ENCODE measurements at regions not wholly inside any gene's neighbourhood (a gene's known extent, or its start where the extent isn't known, plus 50 kb on each side); places are given as distances from the start of the nearest gene placed in this dataset.

- no peak for FAIRE-seq
These were observed 130.8 kb downstream of the LYPLAL1 start for GRCh38 chr1:219304227-219305226.

- FAIRE-seq, result no peak
These were observed 129.0 kb downstream of the LYPLAL1 start for GRCh38 chr1:219302697-219303096.

GRCh38 chr1:219299420-219299819 lies 125.7 kb downstream of the LYPLAL1 start:
- FAIRE-seq, result no peak

GRCh38 chr1:219298571-219299148 lies 125.0 kb downstream of the LYPLAL1 start:
- no peak for FAIRE-seq

GRCh38 chr1:219296430-219297355 lies 123.0 kb downstream of the LYPLAL1 start:
- FAIRE-seq, result no peak

- no peak for FAIRE-seq
These were observed 120.6 kb downstream of the LYPLAL1 start for GRCh38 chr1:219294251-219294650.

GRCh38 chr1:219293410-219293809 lies 119.7 kb downstream of the LYPLAL1 start:
- FAIRE-seq, result no peak

GRCh38 chr1:219292999-219293398 lies 119.3 kb downstream of the LYPLAL1 start:
- FAIRE-seq, result no peak

- no peak for FAIRE-seq
These were observed 118.7 kb downstream of the LYPLAL1 start for GRCh38 chr1:219292341-219292740.

- FAIRE-seq, result no peak
These were observed 115.5 kb downstream of the LYPLAL1 start for GRCh38 chr1:219289171-219289570.

GRCh38 chr1:219283541-219283940 lies 109.9 kb downstream of the LYPLAL1 start:
- FAIRE-seq, result no peak

- no peak for FAIRE-seq
These were observed 108.2 kb downstream of the LYPLAL1 start for GRCh38 chr1:219281831-219282230.

- no peak for FAIRE-seq
These were observed 105.5 kb downstream of the LYPLAL1 start for GRCh38 chr1:219279017-219279770.

GRCh38 chr1:219278288-219278687 lies 104.6 kb downstream of the LYPLAL1 start:
- FAIRE-seq, result no peak

GRCh38 chr1:219277304-219278105 lies 103.8 kb downstream of the LYPLAL1 start:
- FAIRE-seq, result no peak

GRCh38 chr1:219276049-219276738 lies 102.5 kb downstream of the LYPLAL1 start:
- FAIRE-seq, result no peak

GRCh38 chr1:219273088-219273686 lies 99.5 kb downstream of the LYPLAL1 start:
- peak; percentile 64 for FAIRE-seq

GRCh38 chr1:219271818-219272535 lies 98.3 kb downstream of the LYPLAL1 start:
- no peak for FAIRE-seq

- FAIRE-seq, result no peak
These were observed 95.5 kb downstream of the LYPLAL1 start for GRCh38 chr1:219269171-219269570.

GRCh38 chr1:219266524-219266923 lies 92.8 kb downstream of the LYPLAL1 start:
- FAIRE-seq, result no peak
